Skeletal muscle tissue (tissue), 3 donors: ENCODE measurements at regions not wholly inside any gene's neighbourhood (a gene's known extent, or its start where the extent isn't known, plus 50 kb on each side); places are given as distances from the start of the nearest gene placed in this dataset.
"Not testable (repeated sequence)": the region's sequence is repeated elsewhere in the genome, so short reads cannot be mapped to it uniquely, and the experiment has no call there.

Source experiments
- H3K27ac ChIP-seq: one replicate; pipeline ENCODE4 v1.7.0; 2013; ENCODE audit warnings: mild to moderate bottlenecking, low read depth, low read length, inconsistent platforms
- H3K27me3 ChIP-seq, 3 donors: one replicate each; pipeline ENCODE4 v1.7.0; 2013; ENCODE audit warnings: low read length in 3 of 3; ENCODE audit not compliant: control insufficient read depth in 3 of 3, insufficient read depth in 3 of 3
- H3K36me3 ChIP-seq, 3 donors: one replicate each; pipeline ENCODE4 v1.7.0; 2013; ENCODE audit warnings: low read length in 3 of 3; ENCODE audit not compliant: control insufficient read depth in 3 of 3, insufficient read depth in 3 of 3
- H3K4me1 ChIP-seq, 3 donors: one replicate each; pipeline ENCODE4 v1.7.0; 2013; ENCODE audit warnings: low read length in 3 of 3, mild to moderate bottlenecking in 3 of 3; ENCODE audit not compliant: control insufficient read depth in 3 of 3, insufficient read depth in 3 of 3
- H3K4me3 ChIP-seq, 3 donors: one replicate each; pipeline ENCODE4 v1.7.0; 2013; ENCODE audit warnings: low read length in 3 of 3
- H3K9ac ChIP-seq, 3 donors: one replicate each; pipeline ENCODE4 v1.7.0; 2013; ENCODE audit warnings: low read length in 3 of 3, mild to moderate bottlenecking in 3 of 3, moderate library complexity in 2 of 3, low read depth in 1 of 3
- H3K9me3 ChIP-seq, 3 donors: one replicate each; pipeline ENCODE4 v1.7.0; 2013; ENCODE audit warnings: low read length in 3 of 3; ENCODE audit not compliant: control insufficient read depth in 3 of 3
- donor health status: Osteomylitis.

DNA sequence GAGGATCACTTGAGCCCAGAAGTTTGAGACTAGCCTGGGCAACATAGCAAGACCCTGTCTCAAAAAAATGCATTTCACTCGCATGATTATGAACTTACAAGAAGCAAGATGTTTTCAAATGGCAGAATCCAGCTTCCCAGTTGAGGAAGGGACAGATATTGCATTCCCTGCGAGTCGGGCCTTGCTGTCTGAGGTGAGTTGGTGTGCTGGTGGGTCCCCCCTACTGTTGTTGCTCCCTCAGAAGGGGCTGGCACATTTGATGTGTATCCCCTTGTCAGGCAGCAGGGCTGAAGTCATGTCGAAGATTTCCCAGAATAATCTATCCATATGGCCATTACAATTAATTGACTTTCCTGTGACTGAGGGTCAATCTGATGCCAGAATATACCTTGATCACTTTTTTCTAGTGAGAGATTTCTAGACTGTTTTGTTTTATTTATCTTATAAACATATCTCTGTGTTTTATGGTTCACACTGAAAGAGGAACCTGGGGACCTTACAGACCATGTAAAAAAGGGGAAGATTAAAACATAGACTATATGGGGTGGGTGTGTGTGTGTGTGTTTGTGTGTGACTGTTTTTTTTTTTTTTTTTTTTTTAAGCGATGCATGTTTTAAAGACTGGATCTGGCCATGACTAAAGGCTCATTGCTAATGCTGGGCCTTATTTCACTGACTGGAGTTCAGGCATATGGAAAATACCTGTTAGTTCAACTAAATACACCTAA is 112.1 kb upstream of the MRPS22 start:
- H3K27me3 ChIP-seq: no peaks in the 10 kb centered on the region
- no peak overlapping the region for H3K4me3 ChIP-seq
- peaks cover 0 to 3% (median 1%) of the 10 kb centered on the region in 3 donors for H3K4me1 ChIP-seq
- no peak overlapping the region for H3K9ac ChIP-seq
- no peaks in the 10 kb centered on the region for H3K36me3 ChIP-seq
- H3K9me3 ChIP-seq: no peaks in the 10 kb centered on the region
- no peak overlapping the region for H3K27ac ChIP-seq

- not testable (repeated sequence) for H3K27me3 ChIP-seq, H3K9ac ChIP-seq, H3K4me1 ChIP-seq, H3K27ac ChIP-seq, H3K9me3 ChIP-seq, H3K4me3 ChIP-seq, H3K36me3 ChIP-seq
Observed at GRCh38 chr3:139232341-139232740, 111.5 kb upstream of the MRPS22 start.

DNA sequence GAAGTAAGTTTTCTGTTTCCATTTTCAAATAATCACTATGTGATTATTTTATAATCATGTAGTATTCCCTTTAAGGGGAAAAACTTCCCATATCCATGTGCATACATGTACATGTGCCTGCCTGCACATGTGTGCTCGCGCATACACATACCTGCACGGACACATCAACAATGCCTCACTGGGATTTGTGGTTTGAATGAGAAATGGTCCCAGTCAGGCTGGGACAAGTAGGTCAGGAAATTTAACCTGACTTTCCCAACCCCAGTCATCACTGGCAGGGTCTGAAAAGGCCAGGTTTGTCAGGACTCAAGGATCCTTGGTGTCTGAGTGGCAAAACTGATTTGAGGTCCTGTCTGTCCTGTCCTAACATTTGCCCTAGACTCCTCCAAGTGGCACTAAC is 109.3 kb upstream of the MRPS22 start:
- H3K4me1 ChIP-seq: no peaks in the 10 kb centered on the region
- no peak overlapping the region for H3K4me3 ChIP-seq
- H3K36me3 ChIP-seq: no peaks in the 10 kb centered on the region
- H3K27ac ChIP-seq: no peak overlapping the region
- H3K9me3 ChIP-seq: no peaks in the 10 kb centered on the region
- H3K27me3 ChIP-seq: no peaks in the 10 kb centered on the region
- no peak overlapping the region for H3K9ac ChIP-seq

GRCh38 chr3:139235192-139235591 is 108.6 kb upstream of the MRPS22 start:
- H3K4me1 ChIP-seq: no peaks in the 10 kb centered on the region
- no peak overlapping the region for H3K4me3 ChIP-seq
- no peak overlapping the region for H3K27ac ChIP-seq
- no peaks in the 10 kb centered on the region for H3K27me3 ChIP-seq
- H3K9me3 ChIP-seq: no peaks in the 10 kb centered on the region
- no peaks in the 10 kb centered on the region for H3K36me3 ChIP-seq
- no peak overlapping the region for H3K9ac ChIP-seq

- Histone ChIP-seq H3K27me3 (no peaks in the 10 kb centered on the region), H3K9me3 (no peaks in the 10 kb centered on the region), H3K4me1 (no peaks in the 10 kb centered on the region), H3K36me3 (no peaks in the 10 kb centered on the region), H3K27ac (no peak overlapping the region), H3K9ac (no peak overlapping the region), H3K4me3 (no peak overlapping the region)
Observed at GRCh38 chr3:139236336-139236735, 107.5 kb upstream of the MRPS22 start.

DNA sequence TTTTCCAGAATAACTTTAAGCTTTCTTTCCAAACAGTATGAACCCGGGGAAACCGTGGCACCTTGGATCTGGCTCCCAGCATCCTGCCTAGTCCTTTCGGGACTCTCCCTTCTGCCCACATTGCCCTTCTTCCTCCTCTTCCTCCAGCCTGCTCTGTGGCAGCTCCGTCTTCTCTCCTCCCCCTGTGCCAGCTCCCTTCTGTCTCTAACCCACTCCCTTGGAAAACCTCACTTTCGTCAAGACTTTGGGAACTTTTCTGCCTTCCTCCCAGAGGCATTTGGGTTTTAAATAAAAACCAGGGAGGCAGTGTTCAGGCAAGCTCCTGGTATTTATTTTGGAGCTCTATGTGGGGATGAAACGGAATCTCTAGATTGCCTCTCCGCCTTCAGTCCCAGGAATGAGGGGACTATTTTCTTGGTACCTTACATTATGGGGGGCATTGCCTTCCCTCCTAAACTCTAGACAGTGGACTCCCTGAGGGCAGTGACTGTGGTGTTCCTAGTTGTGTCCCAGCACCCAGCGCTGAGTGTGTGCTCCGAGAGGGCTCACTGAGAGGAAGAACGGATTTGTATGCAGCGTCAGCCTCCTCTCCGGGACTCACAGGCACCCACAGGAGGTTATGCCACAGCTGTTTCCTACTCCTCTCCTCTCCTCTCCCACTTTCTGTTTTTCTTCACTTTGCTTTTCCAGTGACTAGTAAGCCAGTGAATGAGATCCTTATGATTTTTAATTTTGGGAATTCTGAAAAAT is 105.4 kb upstream of the MRPS22 start:
- no peaks in the 10 kb centered on the region for H3K4me1 ChIP-seq
- no peak overlapping the region for H3K27ac ChIP-seq
- no peaks in the 10 kb centered on the region for H3K27me3 ChIP-seq
- peak overlapping the region in 1 of 3 donors; percentile 19 for H3K9ac ChIP-seq
- no peaks in the 10 kb centered on the region for H3K9me3 ChIP-seq
- H3K36me3 ChIP-seq: no peaks in the 10 kb centered on the region
- no peak overlapping the region for H3K4me3 ChIP-seq

- Histone ChIP-seq H3K4me3 (no peak overlapping the region), H3K27me3 (no peaks in the 10 kb centered on the region), H3K9ac (no peak overlapping the region)
Observed at GRCh38 chr3:139239550-139239949, 104.3 kb upstream of the MRPS22 start.

DNA sequence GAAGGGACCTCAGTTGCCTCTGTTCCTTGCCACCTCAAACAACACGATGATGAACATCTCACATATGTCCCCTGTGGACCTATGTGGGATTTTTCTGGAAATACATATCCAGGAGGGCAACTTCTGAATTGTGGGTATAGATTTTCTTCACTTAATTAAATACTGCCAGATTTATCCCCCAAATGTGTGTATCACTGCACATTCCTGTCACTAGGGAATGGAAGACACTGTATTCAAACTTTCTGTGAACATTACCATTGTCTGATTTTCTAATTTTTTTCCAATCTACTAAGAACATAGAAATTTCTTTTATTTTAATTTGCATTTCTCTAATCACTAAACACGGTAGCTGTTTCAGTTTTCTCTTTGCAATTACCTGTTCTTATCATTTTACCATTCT is 102.0 kb upstream of the MRPS22 start:
- no peaks in the 10 kb centered on the region for H3K27me3 ChIP-seq
- no peak overlapping the region for H3K4me3 ChIP-seq
- H3K27ac ChIP-seq: no peak overlapping the region
- no peak overlapping the region for H3K9ac ChIP-seq
- no peaks in the 10 kb centered on the region for H3K4me1 ChIP-seq
- no peaks in the 10 kb centered on the region for H3K36me3 ChIP-seq
- H3K9me3 ChIP-seq: no peaks in the 10 kb centered on the region

More at GRCh38 chr3:139239550-139239949, 104.3 kb upstream of the MRPS22 start:
- Histone ChIP-seq H3K4me1 (no peaks in the 10 kb centered on the region), H3K9me3 (no peaks in the 10 kb centered on the region), H3K36me3 (no peaks in the 10 kb centered on the region), H3K27ac (no peak overlapping the region)

GRCh38 chr3:139243710-139244109 is 100.1 kb upstream of the MRPS22 start:
- H3K27ac ChIP-seq: no peak overlapping the region
- no peaks in the 10 kb centered on the region for H3K27me3 ChIP-seq
- H3K36me3 ChIP-seq: no peaks in the 10 kb centered on the region
- no peak overlapping the region for H3K4me3 ChIP-seq
- no peak overlapping the region for H3K9ac ChIP-seq
- no peaks in the 10 kb centered on the region for H3K4me1 ChIP-seq
- no peaks in the 10 kb centered on the region for H3K9me3 ChIP-seq

- no peak overlapping the region for H3K27ac ChIP-seq
- no peak overlapping the region for H3K9ac ChIP-seq
- no peaks in the 10 kb centered on the region for H3K36me3 ChIP-seq
- H3K4me3 ChIP-seq: no peak overlapping the region
- H3K4me1 ChIP-seq: no peaks in the 10 kb centered on the region
- no peaks in the 10 kb centered on the region for H3K9me3 ChIP-seq
- peaks cover 0 to 3% (median 0%) of the 10 kb centered on the region in 3 donors for H3K27me3 ChIP-seq
Observed at GRCh38 chr3:139248593-139249255, 95.1 kb upstream of the MRPS22 start.
